IPS DF 6.9 (cell line): ENCODE measurements at regions not wholly inside any gene's neighbourhood (a gene's known extent, or its start where the extent isn't known, plus 50 kb on each side); places are given as distances from the start of the nearest gene placed in this dataset.

Experiments used
- DNase-seq: peaks from one replicate; pipeline ENCODE4 v3.0.0-alpha.2; 2013; ENCODE audit warnings: low read depth, low spot score
- H3K27ac ChIP-seq: one replicate; pipeline ENCODE4 v1.5.1; 2013; ENCODE audit warnings: low read length, control low read depth
- H3K27me3 ChIP-seq: 2 replicates; pipeline ENCODE4 v1.6.1; 2013; ENCODE audit warnings: mild to moderate bottlenecking, low read length; ENCODE audit not compliant: control insufficient read depth, insufficient read depth
- H3K36me3 ChIP-seq: 2 replicates; pipeline ENCODE4 v1.6.1; 2013; ENCODE audit warnings: low read length; ENCODE audit not compliant: control insufficient read depth, insufficient read depth
- H3K4me1 ChIP-seq: 2 replicates; pipeline ENCODE4 v1.6.1; 2013; ENCODE audit warnings: low read length; ENCODE audit not compliant: control insufficient read depth, insufficient read depth
- H3K4me3 ChIP-seq: 2 replicates; pipeline ENCODE4 v1.5.1; 2013; ENCODE audit warnings: mild to moderate bottlenecking, low read length
- H3K9me3 ChIP-seq: 2 replicates; pipeline ENCODE4 v1.6.1; 2013; ENCODE audit warnings: low read length, inconsistent platforms; ENCODE audit not compliant: control insufficient read depth, insufficient read depth
- WGBS: extraction: QIAGEN DNeasy Blood & Tissue Kit; methylation state at CpG from one replicate; pipeline ENCODE4 v1.1.7; 2013; ENCODE audit warnings: mixed read lengths, missing lambda C conversion rate; ENCODE audit not compliant: insufficient read length, insufficient coverage; 5-methylcytosine and 5-hydroxymethylcytosine counted together

- no peaks in the 10 kb centered on the region for H3K9me3 ChIP-seq
- H3K27ac ChIP-seq: no peak overlapping the region
- no CpG with 5 or more reads among the region's 3 CpGs for WGBS
- H3K36me3 ChIP-seq: no peaks in the 10 kb centered on the region
- H3K4me3 ChIP-seq: no peak overlapping the region
- no peak for DNase-seq
- H3K27me3 ChIP-seq: no peaks in the 10 kb centered on the region
- 0 out of 2 replicates have a peak, but pooled peaks cover 1% of the 10 kb centered on the region for H3K4me1 ChIP-seq
Observed at GRCh38 chr13:31060220-31060619, 101.5 kb downstream of the HSPH1 start.

- WGBS: no CpG with 5 or more reads among the region's 9 CpGs
- H3K27ac ChIP-seq: no peak overlapping the region
- no peaks in the 10 kb centered on the region for H3K36me3 ChIP-seq
- no peak for DNase-seq
- H3K4me3 ChIP-seq: no peak overlapping the region
- no peaks in the 10 kb centered on the region for H3K9me3 ChIP-seq
- no peaks in the 10 kb centered on the region for H3K27me3 ChIP-seq
- 0 out of 2 replicates have a peak, but pooled peaks cover 1% of the 10 kb centered on the region for H3K4me1 ChIP-seq
Observed at GRCh38 chr13:31057403-31058033, 104.2 kb downstream of the HSPH1 start.

GRCh38 chr13:31056644-31057271, 104.9 kb downstream of the HSPH1 start:
- H3K9me3 ChIP-seq: no peaks in the 10 kb centered on the region
- H3K4me1 ChIP-seq: no peaks in the 10 kb centered on the region
- DNase-seq: no peak
- H3K27ac ChIP-seq: no peak overlapping the region
- H3K36me3 ChIP-seq: no peaks in the 10 kb centered on the region
- no CpG with 5 or more reads among the region's 10 CpGs for WGBS
- no peaks in the 10 kb centered on the region for H3K27me3 ChIP-seq
- H3K4me3 ChIP-seq: no peak overlapping the region

- DNase-seq: no peak
- H3K27me3 ChIP-seq: no peaks in the 10 kb centered on the region
- no peaks in the 10 kb centered on the region for H3K4me1 ChIP-seq
- H3K27ac ChIP-seq: no peak overlapping the region
- H3K9me3 ChIP-seq: no peaks in the 10 kb centered on the region
- WGBS: no CpG with 5 or more reads among the region's 5 CpGs
- H3K36me3 ChIP-seq: no peaks in the 10 kb centered on the region
- H3K4me3 ChIP-seq: no peak overlapping the region
Observed at GRCh38 chr13:31055589-31055988, 106.1 kb downstream of the HSPH1 start.

- no CpG with 5 or more reads among the region's 4 CpGs for WGBS
- H3K36me3 ChIP-seq: no peaks in the 10 kb centered on the region
- H3K9me3 ChIP-seq: no peaks in the 10 kb centered on the region
- no peak overlapping the region for H3K27ac ChIP-seq
- no peak for DNase-seq
- H3K27me3 ChIP-seq: no peaks in the 10 kb centered on the region
- no peaks in the 10 kb centered on the region for H3K4me1 ChIP-seq
- no peak overlapping the region for H3K4me3 ChIP-seq
Observed at GRCh38 chr13:31054632-31055031, 107.1 kb downstream of the HSPH1 start.

- H3K27ac ChIP-seq: no peak overlapping the region
- no peaks in the 10 kb centered on the region for H3K4me1 ChIP-seq
- H3K4me3 ChIP-seq: no peak overlapping the region
- DNase-seq: no peak
- no peaks in the 10 kb centered on the region for H3K9me3 ChIP-seq
- no peaks in the 10 kb centered on the region for H3K36me3 ChIP-seq
- no peaks in the 10 kb centered on the region for H3K27me3 ChIP-seq
- 100% methylated on average over 1 of the region's 6 CpGs for WGBS
Observed at GRCh38 chr13:31053896-31054295, 107.8 kb downstream of the HSPH1 start.

GRCh38 chr13:31053091-31053490, 108.6 kb downstream of the HSPH1 start:
- WGBS: no CpG with 5 or more reads among the region's 7 CpGs
- no peaks in the 10 kb centered on the region for H3K9me3 ChIP-seq
- no peaks in the 10 kb centered on the region for H3K36me3 ChIP-seq
- H3K27ac ChIP-seq: no peak overlapping the region
- 0 out of 2 replicates have a peak, but pooled peaks cover 1% of the 10 kb centered on the region for H3K4me1 ChIP-seq
- no peak for DNase-seq
- no peaks in the 10 kb centered on the region for H3K27me3 ChIP-seq
- no peak overlapping the region for H3K4me3 ChIP-seq

- DNase-seq: no peak
- H3K9me3 ChIP-seq: no peaks in the 10 kb centered on the region
- H3K27ac ChIP-seq: no peak overlapping the region
- no CpG with 5 or more reads among the region's 8 CpGs for WGBS
- H3K36me3 ChIP-seq: no peaks in the 10 kb centered on the region
- no peaks in the 10 kb centered on the region for H3K27me3 ChIP-seq
- H3K4me1 ChIP-seq: 0 out of 2 replicates have a peak, but pooled peaks cover 1% of the 10 kb centered on the region
- no peak overlapping the region for H3K4me3 ChIP-seq
Observed at GRCh38 chr13:31052478-31052877, 109.2 kb downstream of the HSPH1 start.

- no peaks in the 10 kb centered on the region for H3K36me3 ChIP-seq
- DNase-seq: no peak
- no peak overlapping the region for H3K4me3 ChIP-seq
- no CpG with 5 or more reads among the region's 8 CpGs for WGBS
- no peak overlapping the region for H3K27ac ChIP-seq
- no peaks in the 10 kb centered on the region for H3K9me3 ChIP-seq
- 0 out of 2 replicates have a peak, but pooled peaks cover 1% of the 10 kb centered on the region for H3K4me1 ChIP-seq
- H3K27me3 ChIP-seq: no peaks in the 10 kb centered on the region
Observed at GRCh38 chr13:31051999-31052398, 109.7 kb downstream of the HSPH1 start.

GRCh38 chr13:31050486-31051400, 111.0 kb downstream of the HSPH1 start:
- no peak overlapping the region for H3K4me3 ChIP-seq
- DNase-seq: no peak
- H3K9me3 ChIP-seq: no peaks in the 10 kb centered on the region
- H3K4me1 ChIP-seq: 0 out of 2 replicates have a peak, but pooled peaks cover 1% of the 10 kb centered on the region
- no peaks in the 10 kb centered on the region for H3K36me3 ChIP-seq
- WGBS: no CpG with 5 or more reads among the region's 6 CpGs
- no peaks in the 10 kb centered on the region for H3K27me3 ChIP-seq
- no peak overlapping the region for H3K27ac ChIP-seq
